DMS 273 (cell line): ENCODE measurements at regions not wholly inside any gene's neighbourhood (a gene's known extent, or its start where the extent isn't known, plus 50 kb on each side); places are given as distances from the start of the nearest gene placed in this dataset.
A peak's percentile ranks its signal among the peaks of the same experiment; 100 is the strongest.
"Not testable (repeated sequence)": the region's sequence is repeated elsewhere in the genome, so short reads cannot be mapped to it uniquely, and the experiment has no call there.

Source experiments
- DNase-seq: peaks from one replicate; lab custom pipeline; 2025; ENCODE audit not compliant: unreplicated experiment; lab: John Stamatoyannopoulos, UW

DNA sequence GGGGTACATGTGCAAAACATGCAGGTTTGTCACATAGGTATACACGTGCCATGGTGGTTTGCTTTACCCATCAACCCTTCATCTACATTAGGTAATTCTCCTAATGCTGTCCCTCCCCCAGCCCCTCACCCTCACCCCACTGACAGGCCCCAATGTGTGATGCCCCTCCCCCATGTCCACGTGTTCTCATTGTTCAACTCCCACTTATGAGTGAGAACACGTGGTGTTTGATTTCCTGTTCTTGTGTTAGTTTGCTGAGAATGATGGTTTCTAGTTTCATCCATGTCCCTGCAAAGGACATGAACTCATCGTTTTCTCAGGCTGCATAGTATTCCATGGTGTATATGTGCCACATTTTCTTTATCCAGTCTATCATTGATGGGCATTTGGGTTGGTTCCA lies 232.9 kb upstream of the RASGRP1 start:
- DNase-seq = not testable (repeated sequence)

DNA sequence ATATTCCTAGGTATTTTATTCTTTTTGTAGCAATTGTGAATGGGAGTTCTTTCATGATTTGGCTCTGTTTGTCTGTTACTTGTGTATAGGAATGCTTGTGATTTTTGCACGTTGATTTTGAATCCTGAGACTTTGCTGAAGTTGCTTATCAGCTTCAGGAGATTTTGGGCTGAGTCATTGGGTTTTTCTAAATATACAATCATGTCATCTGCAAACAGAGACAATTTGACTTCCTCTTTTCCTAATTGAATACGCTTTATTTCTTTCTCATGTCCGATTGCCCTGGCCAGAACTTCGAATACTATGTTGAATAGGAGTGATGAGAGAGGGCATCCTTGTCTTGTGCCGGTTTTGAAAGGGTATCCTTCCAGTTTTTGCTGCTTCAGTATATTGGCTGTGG lies 234.6 kb upstream of the RASGRP1 start:
- DNase-seq = not testable (repeated sequence)

DNA sequence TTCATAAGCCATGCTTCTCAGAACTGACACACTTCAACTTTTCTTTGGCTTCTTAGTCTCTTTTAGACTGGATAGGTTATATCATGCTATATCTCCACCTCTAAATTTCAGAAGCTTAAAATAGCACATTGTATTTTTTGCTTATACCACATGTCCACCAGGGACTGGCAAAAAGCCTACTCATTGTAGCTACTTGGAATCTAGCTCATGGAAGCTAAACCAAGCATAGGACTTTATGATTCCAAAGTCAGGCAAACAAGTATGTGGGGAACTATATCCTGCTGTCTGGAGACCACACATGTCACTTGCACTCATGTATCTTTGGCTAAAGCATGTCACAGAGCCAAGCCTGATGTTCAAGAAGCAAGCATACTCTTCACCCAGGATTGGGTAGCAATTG lies 245.0 kb upstream of the RASGRP1 start:
- no peak for DNase-seq

DNA sequence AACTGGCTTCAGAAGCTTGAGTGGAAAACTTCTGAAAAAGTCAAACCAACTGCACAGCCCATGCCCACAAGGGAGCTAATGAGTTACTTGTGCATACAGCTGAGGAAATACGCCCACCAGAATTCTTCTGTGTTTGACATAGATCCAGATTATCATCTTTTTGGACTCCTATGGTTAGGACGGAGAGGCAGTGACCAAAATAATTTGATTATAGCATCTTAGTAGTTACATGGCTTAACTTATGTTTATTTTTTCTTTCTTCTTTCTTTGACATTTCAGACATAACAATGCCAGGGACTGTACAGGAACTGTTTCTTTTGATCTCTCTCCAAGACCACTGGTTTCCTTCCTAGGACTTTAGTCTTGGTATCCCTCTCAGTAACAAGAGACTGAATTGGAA lies 246.1 kb upstream of the RASGRP1 start:
- DNase-seq = no peak

DNA sequence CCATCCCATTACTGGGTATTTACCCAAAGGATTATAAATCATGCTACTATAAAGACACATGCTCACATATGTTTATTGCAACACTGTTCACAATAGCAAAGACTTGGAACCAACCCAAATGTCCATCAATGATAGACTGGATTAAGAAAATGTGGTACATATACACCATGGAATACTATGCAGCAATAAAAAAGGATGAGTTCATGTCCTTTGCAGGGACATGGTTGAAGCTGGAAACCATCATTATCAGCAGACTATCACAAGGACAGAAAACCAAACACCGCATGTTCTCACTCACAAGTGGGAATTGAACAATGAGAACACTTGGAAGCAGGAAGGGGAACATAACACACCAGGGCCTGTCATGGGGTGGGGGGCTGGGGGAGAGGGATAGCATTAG lies 249.6 kb upstream of the RASGRP1 start:
- not testable (repeated sequence) for DNase-seq

DNA sequence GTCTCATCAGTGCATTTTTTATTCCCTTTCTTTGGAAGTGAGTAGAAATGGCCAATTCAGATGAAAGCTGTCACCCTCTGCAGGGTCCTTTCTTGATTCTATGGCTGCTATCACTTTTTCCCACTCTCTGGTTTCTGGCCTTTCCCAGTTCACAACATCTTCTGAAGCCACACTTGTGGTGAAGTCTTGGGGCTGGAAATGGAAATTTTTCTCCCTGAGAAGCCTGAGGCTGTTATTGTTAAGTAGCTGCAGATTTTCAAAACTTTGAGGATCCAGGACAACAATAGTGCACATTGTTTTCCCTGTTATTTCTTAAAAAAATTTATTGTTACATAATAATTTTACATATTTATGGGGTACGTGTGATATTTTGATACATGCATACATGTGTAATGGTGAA lies 250.3 kb upstream of the RASGRP1 start:
- DNase-seq = no peak

DNA sequence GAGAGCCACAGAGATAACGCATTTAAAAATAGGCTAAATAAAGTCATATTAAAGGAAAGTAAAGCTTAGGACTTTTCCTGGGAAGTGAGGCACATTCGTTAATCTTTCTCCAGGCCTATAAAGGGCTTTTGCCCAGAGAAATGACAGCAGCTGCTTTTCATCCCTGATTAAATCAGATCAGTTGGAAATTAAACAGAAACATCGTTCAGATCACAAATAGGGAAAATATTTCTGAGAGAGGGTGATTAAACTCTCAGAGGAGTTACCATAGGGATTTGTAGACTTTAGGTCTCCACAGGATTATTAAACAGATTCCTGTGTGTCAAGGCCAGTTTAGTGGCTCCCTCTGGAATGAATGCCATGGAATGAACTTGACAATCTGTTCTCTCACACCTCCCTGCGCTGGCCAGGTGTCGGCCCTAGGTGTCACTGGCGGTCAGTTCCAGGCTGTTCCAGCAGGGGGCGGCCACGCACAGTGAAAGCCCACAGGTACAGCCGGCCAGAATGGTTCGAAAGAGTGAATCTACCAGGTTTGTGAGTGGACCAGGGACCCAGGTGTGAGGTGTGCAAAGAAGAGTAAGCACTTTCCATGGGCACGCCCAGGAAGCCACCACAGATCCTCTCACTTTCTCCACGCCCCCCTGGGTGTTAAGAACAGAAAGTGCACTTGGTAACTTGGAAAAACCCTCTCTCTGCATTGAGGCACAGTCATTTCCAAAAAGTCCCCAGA lies 253.0 kb upstream of the RASGRP1 start:
- peak; percentile 86 for DNase-seq

GRCh38 chr15:38818157-38818790 lies 253.7 kb upstream of the RASGRP1 start:
- no peak for DNase-seq

DNA sequence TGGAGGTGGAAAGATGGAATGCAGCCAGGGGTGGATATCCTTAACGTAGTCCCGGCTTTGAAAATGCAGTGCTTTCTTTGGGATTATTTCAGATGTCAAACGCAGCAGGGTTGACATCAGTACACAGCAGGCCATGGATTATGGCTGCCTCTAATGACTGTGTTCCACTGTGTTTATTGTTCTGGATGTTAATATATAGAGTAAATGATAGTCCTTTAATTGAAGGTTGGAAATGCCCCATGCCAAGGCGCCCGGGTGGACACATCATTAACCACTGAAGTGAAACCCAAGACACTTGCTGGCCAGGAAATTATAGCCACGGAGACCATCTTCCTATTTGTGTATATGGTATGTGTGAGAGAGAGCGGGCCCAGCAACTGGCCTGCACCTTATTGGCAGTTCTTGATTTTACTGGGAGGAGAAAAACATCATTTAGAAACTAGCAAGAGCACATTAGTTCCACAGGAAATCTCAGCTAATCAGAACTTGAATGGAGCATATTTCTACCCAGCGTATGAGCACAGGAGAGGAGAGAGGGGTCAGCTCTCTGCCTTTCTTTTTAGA lies 254.9 kb upstream of the RASGRP1 start:
- DNase-seq = no peak

- DNase-seq = no peak
Measured at GRCh38 chr15:38823263-38823662, 258.6 kb upstream of the RASGRP1 start.

DNA sequence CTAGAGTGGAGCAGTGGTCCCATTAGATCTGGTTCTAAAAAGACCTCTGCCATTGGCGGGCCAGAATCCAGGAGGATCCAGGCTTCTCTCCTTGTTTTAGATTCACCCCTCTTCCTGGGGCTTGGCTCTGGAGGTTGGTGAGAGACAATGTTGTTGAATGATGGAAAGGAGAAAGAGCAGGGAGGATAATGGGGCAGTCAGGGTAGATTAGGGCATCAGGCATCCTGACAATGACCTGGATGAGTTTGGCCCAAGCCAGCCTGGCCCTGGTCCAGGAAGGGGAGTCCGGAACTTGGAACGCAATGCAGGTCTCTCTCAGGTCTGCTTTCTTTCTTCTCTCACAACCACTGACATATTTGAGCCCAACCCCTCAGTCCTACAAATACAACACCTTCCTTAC lies 260.1 kb upstream of the RASGRP1 start:
- no peak for DNase-seq

DNA sequence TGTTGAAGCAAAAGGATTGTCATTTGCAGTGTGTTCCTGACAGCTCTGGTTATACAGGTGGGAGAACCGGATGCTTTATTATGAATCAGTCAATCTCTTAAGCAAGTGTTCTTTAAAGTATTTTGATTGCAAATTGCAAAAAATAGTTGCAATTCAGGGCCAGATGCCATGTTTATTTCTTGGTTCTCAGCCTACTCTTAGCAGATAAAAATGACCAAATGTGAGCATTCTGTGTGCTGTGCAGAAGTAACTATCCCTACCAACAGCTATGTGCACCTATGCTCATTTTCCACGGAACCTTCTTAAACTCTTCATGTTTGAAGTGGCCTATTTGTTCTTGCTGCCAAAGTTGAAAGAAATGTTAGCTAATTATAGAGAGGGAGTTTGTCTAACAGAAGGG lies 262.3 kb upstream of the RASGRP1 start:
- DNase-seq = no peak

DNA sequence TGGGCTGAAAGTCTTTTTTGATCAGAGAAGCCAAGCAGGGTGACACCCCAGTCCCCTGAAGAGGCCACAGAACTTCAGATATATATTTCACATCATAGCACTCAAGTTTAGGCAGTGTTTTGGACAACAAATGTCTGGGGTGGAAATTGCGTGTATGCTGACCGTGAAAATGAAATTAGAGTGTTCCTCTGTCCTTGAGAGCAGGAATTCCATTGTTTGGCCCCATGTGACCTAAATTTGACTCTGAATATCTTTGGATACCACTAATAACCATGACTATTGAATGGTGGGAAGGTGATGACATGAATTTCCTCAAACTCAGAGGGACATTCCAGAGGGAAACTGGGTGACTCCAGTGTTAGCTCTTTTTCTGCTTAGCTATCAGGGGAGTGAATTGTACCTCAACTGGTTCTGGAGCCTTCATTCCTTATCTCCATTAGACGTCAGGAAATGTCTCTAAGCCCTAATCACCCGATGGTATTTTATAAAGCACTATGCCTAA lies 263.5 kb upstream of the RASGRP1 start:
- no peak for DNase-seq

DNA sequence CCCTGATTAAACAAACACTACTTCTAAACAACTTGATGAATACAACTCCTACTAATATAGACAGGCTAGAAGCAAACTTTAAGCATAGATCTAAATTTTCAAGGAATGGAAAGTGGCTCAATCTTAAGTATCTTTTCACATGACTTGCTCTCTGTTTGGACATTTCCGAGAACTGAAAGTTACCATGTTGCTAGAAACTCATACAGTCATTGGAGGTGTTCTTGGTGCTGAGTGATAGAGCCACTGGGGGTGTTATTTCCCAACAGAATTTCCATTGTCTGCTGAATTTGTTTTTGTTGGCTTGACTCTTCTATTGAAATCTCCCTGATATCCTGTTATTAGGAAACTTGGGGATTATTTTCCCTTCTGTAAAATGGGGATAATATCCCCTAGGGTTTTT lies 264.5 kb upstream of the RASGRP1 start:
- DNase-seq = no peak

DNA sequence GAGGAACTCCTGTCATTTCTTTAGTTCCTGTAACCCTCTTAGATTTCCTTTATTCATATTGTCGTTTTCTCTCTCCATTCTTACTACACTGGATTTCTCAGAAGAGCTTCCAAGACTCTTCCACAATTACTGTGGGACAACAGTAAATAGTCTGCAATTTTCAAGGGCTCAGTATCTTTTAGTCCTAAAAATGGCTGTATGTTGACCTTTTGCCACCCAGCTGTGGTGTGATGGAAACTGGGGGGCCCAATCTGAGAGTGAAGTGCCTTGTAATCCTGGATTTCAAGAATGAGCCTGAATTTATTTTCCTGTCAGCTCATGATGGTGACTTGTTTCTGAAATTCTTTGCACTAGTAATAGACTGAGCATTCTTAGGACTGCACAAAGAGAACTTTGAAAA lies 277.6 kb upstream of the RASGRP1 start:
- DNase-seq = no peak

DNA sequence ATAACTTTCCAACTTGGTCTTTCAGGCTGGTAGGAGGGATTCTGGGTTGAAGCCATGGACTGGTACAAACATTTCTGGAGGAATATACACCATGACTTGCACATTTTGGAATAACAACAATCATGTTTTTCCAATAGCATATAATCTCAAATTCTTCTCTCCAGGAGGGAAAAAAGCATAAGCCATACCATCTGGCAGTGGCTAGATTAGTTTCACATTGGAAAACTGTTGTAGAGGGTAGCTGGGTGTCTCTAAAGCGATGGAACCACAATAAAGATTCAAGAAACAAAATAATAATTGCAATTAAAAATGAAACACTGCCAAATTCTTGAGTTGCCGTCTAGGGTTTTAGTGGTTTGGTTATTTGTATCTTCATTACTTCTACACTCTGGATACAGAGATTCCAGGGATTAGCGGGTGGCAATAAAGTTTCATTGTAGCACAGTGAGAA lies 278.5 kb upstream of the RASGRP1 start:
- peak; percentile 38 for DNase-seq

DNA sequence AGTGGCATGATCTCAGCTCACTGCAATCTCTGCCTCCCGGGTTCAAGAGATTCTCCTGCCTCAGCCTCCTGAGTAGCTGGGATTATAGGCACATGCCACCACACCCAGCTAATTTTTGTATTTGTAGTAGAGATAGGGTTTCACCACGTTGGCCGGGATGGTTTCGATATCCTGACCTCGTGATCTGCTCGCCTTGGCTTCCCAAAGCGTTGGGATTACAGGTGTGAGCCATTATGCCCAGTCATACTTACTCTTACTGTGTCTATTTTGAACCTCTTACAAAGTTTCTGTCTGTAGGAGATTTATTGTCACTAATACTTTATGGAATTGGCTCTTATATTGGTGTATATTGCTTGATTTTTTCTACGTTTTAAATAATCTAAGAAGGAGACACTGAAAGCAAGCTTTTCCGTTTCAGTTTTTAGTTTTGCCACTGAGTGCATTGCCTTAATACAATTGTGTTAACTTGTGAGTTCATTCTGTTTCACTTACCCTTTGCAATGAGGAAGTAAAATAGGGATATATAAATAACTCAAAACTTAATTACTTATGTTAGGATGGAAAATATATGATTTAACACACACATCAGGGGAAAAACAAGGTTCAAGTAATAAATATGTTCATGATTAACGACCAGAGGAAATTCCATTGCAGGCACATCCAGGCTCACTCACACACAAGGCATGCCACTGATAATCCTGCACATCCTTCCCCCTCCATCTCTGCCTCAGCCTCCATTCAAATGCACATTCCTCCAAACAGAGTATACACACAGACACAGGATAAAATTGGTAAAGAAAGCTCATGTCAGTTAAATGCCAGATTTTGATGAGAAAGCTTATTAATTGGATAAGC lies 279.3 kb upstream of the RASGRP1 start:
- no peak for DNase-seq

DNA sequence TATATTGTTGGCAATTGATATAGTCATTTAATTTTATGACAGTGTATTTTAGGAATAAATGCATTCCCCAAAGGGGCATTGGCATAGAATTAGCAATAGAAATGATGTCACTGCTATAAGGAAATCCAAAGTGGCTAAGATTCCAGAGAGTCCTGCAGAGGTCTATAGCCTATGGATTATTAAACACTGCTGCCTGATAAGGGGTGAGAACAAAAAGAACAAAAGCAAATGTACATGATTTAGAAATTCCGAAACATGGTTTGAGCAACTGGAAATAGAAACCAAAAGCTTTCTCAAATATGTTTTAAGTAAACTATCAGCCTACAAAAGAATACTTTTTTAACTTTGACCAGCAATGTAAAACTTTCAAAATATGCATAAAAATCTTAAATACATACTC lies 280.1 kb upstream of the RASGRP1 start:
- no peak for DNase-seq

DNA sequence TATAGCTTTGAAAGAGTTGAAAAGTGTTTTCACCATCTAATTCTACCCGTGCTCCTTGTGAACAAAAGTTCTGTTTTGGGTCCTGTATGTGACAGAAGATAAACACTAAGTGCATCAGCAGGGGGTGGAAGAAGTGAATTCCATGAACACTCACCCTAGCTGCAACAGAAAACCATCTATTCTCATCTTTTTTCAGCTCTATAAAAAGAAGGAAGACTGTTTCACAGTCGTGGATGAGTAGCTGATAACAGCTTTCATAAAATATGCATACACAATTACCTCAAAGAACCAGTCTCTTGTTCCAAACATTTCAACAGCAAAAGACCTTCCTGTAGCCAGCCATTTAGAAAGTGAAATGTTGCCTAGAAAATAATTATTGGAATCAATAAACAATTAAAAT lies 281.7 kb upstream of the RASGRP1 start:
- DNase-seq = no peak

DNA sequence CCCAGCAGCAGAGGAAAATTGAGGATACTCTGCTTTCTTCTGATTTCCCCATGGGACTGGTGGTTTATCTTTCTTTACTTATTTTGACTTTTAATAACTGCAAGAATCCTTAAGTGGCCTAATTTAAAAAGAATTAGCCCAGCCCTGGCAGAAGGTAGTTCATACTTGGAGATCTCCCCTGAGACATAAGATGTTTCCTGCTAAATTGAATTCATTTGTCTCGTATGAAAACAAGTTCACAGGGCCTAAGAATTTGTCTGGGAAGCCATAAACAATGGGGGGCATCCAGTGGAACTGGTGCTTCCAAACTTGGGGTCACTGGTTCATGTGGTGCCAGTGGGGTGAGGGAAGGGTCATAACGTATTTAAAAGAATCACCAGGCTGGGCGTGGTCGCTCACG lies 283.1 kb upstream of the RASGRP1 start:
- no peak for DNase-seq

DNA sequence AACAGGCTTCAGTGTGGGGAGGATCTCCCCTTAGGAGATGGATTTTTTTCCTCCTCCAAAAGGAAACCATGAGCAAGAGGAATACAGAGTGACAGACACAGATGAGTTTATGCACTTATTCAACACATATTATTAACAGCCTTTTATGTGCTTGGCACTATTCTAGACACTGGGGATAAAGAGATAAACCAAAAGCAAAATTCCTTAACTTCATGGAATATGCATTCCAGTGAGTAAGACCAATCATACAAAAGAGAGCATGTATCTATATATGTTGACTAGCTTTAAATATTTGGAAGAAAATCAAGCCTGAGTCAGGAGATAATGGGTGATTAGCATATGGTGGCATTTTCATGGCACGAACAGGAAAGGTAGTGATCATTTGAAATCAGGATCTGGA lies 284.4 kb upstream of the RASGRP1 start:
- no peak for DNase-seq
